ENCODE measurements at regions not wholly inside any gene's neighbourhood (a gene's known extent, or its start where the extent isn't known, plus 50 kb on each side); places are given as distances from the start of the nearest gene placed in this dataset.

- H3F3A ChIP-seq (ENCODE audit: insufficient read depth, low read length, poor library complexity, severe bottlenecking), result no peaks in the 10 kb centered on the region
- H3K9ac ChIP-seq (ENCODE audit: low read length), result no peak overlapping the region
- no peaks in the 10 kb centered on the region for H3K9me2 ChIP-seq (ENCODE audit: insufficient read depth, low read length)
- no peak overlapping the region for H3K27ac ChIP-seq (ENCODE audit: low read length)
- H3K4me2 ChIP-seq (ENCODE audit: low read length), result no peak overlapping the region
- H3K79me2 ChIP-seq (replicated peaks; ENCODE audit: insufficient read depth, low read length), result no peaks in the 10 kb centered on the region
- TF ChIP-seq POLR2AphosphoS5 (IDR thresholded peaks at IDR 0.05), result no peak
- no peak for TF ChIP-seq TAF1 (IDR thresholded peaks at IDR 0.05; ENCODE audit: low read depth)
- TF ChIP-seq EZH2 (IDR thresholded peaks at IDR 0.05; ENCODE audit: borderline replicate concordance, insufficient read depth, low read length, poor library complexity, severe bottlenecking), result no peak
- no peak for TF ChIP-seq CTCF (IDR thresholded peaks at IDR 0.05; ENCODE audit: poor library complexity, severe bottlenecking)
- no peak for TF ChIP-seq SMC3 (conservative IDR thresholded peaks at IDR 0.05; ENCODE audit: poor library complexity)
- TF ChIP-seq RAD21 (conservative IDR thresholded peaks at IDR 0.05), result no peak
- TF ChIP-seq REST (IDR thresholded peaks at IDR 0.05; ENCODE audit: borderline replicate concordance), result no peak
- H4K20me1 ChIP-seq (ENCODE audit: insufficient read depth), result no peaks in the 10 kb centered on the region
- no peaks in the 10 kb centered on the region for H3K27me3 ChIP-seq (ENCODE audit: insufficient read depth, low read depth, low read length)
- no peaks in the 10 kb centered on the region for H3K9me3 ChIP-seq (ENCODE audit: low read length)
- no peak overlapping the region for H3K4me3 ChIP-seq (ENCODE audit: low read length)
- no peaks in the 10 kb centered on the region for H3K36me3 ChIP-seq (ENCODE audit: insufficient read depth, low read length)
- H2AFZ ChIP-seq (ENCODE audit: low read depth, low read length), result no peak overlapping the region
Observed at GRCh38 chr7:17042211-17042610, 160.4 kb upstream of the AGR3 start.

- Histone ChIP-seq H3F3A (ENCODE audit: insufficient read depth, low read length, poor library complexity, severe bottlenecking) (no peaks in the 10 kb centered on the region), H3K36me3 (ENCODE audit: insufficient read depth, low read length) (no peaks in the 10 kb centered on the region), H4K20me1 (ENCODE audit: insufficient read depth) (no peaks in the 10 kb centered on the region), H3K27me3 (ENCODE audit: insufficient read depth, low read depth, low read length) (no peaks in the 10 kb centered on the region), H3K9ac (ENCODE audit: low read length) (no peak overlapping the region), H3K27ac (ENCODE audit: low read length) (no peak overlapping the region), H3K4me3 (ENCODE audit: low read length) (no peak overlapping the region), H3K9me3 (ENCODE audit: low read length) (no peaks in the 10 kb centered on the region), H3K4me2 (ENCODE audit: low read length) (no peak overlapping the region), H2AFZ (ENCODE audit: low read depth, low read length) (no peak overlapping the region), H3K79me2 (replicated peaks; ENCODE audit: insufficient read depth, low read length) (no peaks in the 10 kb centered on the region), H3K9me2 (ENCODE audit: insufficient read depth, low read length) (no peaks in the 10 kb centered on the region)
- TF ChIP-seq POLR2AphosphoS5 (IDR thresholded peaks at IDR 0.05) (no peak), RAD21 (conservative IDR thresholded peaks at IDR 0.05) (no peak), SMC3 (conservative IDR thresholded peaks at IDR 0.05; ENCODE audit: poor library complexity) (no peak), CTCF (IDR thresholded peaks at IDR 0.05; ENCODE audit: poor library complexity, severe bottlenecking) (no peak)
Observed at GRCh38 chr7:17043012-17043877, 161.5 kb upstream of the AGR3 start.

Data from neural cell (in vitro differentiated cells).